NT2/D1 (cell line): ENCODE measurements at regions not wholly inside any gene's neighbourhood (a gene's known extent, or its start where the extent isn't known, plus 50 kb on each side); places are given as distances from the start of the nearest gene placed in this dataset.

Experiments used
- DNase-seq: peaks from one replicate; pipeline ENCODE4 v3.0.0-alpha.2; 2011; ENCODE audit warnings: low read depth, low spot score
- H3K27me3 ChIP-seq: 2 replicates; pipeline ENCODE4 v1.6.0; 2011; ENCODE audit warnings: mild to moderate bottlenecking; ENCODE audit not compliant: insufficient read length, insufficient read depth
- H3K36me3 ChIP-seq: 2 replicates; pipeline ENCODE4 v1.6.1; 2011; ENCODE audit warnings: mild to moderate bottlenecking, low read length, mixed read lengths; ENCODE audit not compliant: insufficient read depth, insufficient read length
- H3K4me1 ChIP-seq: 2 replicates; pipeline ENCODE4 v1.5.1; 2011; ENCODE audit not compliant: insufficient read depth, insufficient read length
- H3K4me3 ChIP-seq: 2 replicates; pipeline ENCODE4 v1.5.1; 2011; ENCODE audit warnings: low read depth; ENCODE audit not compliant: insufficient read length
- H3K9ac ChIP-seq: 2 replicates; pipeline ENCODE4 v1.6.0; 2011; ENCODE audit warnings: low read depth; ENCODE audit not compliant: insufficient read length
- H3K9me3 ChIP-seq: 2 replicates; pipeline ENCODE4 v1.5.1; 2011; ENCODE audit warnings: mild to moderate bottlenecking, low read length; ENCODE audit not compliant: insufficient read depth
- SUZ12 ChIP-seq: IDR thresholded peaks from 2 replicates; pipeline ENCODE4 v1.6.1; 2011; ENCODE audit not compliant: insufficient read length, insufficient read depth; ENCODE audit errors: extremely low read depth
- YY1 ChIP-seq: IDR thresholded peaks from 2 replicates; pipeline ENCODE4 v1.6.1; 2011; ENCODE audit not compliant: insufficient read length, insufficient read depth
- ZNF274 ChIP-seq: IDR thresholded peaks from 2 replicates; pipeline ENCODE4 v1.6.1; 2011; ENCODE audit warnings: mild to moderate bottlenecking, low read depth, low read length

DNA sequence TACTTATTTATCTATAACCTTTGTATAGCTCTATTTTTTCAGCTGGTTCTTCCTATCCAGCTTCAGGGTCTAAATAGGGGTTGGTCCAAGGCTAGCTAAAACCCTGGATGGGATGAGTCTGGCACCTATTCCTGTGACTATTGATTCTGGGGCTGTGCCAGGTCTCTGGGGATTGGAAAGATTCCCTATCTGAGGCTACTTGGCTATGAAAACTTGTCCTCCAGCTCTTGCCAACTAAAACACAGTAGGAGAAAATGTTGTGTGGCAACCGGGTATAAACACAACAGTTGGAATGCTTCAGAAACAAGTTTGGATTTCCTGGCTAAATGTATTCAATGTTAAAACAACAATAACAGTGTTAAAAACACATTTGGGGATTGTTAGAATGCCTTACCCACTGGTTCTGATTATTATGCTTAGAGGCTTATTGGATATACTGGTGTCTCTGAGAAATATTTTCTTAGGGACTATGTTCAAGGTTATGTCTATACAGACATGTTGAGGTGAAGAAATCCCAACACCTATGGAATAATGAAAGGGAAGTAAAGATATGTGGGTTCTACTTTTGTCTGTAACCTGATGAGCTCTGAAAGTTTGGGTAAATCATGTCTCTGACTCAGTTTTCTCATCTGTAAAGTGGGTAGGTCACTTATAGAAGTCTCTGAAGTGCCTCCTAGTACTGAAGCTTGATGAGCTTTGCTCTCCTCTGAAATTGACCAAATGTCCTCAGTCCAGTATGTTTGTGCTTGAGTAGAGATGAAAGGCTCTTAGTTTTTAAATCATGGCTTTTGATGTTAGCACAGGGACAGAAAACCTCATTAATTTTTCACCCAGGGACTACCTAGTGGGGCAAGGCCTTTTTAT lies 460.7 kb downstream of the MTX2 start:
- TF ChIP-seq ZNF274 = no peak
- no peak for TF ChIP-seq SUZ12
- no peak for TF ChIP-seq YY1
- H3K4me1 ChIP-seq = no peaks in the 10 kb centered on the region
- no peak for DNase-seq

DNA sequence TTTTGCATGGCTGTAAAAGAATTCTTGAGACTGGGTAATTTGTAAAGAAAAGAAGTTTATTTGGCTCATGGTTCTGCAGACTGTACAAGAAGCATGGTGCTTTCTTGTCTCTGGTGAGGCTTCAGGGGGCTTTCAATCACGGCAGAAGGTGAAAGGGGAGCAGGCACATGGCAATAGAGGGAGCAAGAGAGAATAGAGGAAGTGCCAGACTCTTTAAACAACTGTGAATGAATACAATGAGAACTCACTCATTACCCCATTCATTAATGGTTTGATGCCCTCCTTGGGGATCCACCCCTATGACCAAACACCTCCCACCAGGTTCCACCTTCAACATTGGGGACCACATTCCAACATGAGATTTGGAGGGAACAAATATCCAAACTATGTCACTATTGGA lies 463.5 kb downstream of the MTX2 start:
- H3K9me3 ChIP-seq = no peaks in the 10 kb centered on the region
- no peaks in the 10 kb centered on the region for H3K36me3 ChIP-seq
- H3K9ac ChIP-seq = no peak overlapping the region
- TF ChIP-seq ZNF274 (no peak), SUZ12 (no peak), YY1 (no peak)
- no peak overlapping the region for H3K4me3 ChIP-seq
- no peak for DNase-seq
- no peaks in the 10 kb centered on the region for H3K4me1 ChIP-seq
- no peaks in the 10 kb centered on the region for H3K27me3 ChIP-seq

More for the DNA sequence above, 460.7 kb downstream of the MTX2 start:
- Histone ChIP-seq H3K4me3 (no peak overlapping the region), H3K9ac (no peak overlapping the region), H3K9me3 (no peaks in the 10 kb centered on the region), H3K36me3 (no peaks in the 10 kb centered on the region), H3K27me3 (no peaks in the 10 kb centered on the region)

DNA sequence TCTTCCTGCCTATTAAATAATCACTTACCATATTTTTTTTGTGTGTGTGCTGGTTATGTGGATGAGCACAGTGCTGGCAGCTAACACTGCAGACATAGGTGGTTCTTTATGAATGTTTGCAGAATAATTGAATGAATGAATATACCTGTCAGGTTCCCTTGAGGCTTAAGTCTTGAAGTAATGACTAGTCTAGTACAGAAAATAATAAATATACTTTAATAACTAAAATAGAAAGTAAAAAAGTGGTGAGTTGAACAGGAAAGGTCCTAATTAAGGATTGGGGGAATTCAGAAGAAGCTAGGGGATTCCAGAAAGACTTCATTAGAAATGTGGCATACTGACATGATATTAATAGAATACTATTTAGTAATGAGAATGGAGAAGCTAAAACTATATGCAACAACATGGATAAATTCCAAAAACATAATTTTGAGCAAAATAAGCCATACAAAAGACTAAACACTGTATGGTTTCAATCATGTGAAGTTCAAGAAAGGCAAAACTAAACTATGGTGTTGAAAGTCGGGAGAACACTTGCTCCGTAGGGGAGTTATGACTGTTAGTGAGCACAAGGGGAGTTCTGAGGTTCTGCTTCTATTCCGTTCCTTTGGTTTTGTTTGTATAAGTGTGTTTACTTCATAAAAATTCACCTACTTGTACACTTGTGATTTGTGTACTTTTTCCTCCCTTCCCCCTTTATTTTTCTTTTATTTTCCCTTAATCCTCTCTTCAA lies 464.6 kb downstream of the MTX2 start:
- TF ChIP-seq YY1 (no peak), SUZ12 (no peak), ZNF274 (no peak)
- H3K9me3 ChIP-seq = no peaks in the 10 kb centered on the region
- H3K36me3 ChIP-seq = no peaks in the 10 kb centered on the region
- H3K4me1 ChIP-seq = no peaks in the 10 kb centered on the region
- no peaks in the 10 kb centered on the region for H3K27me3 ChIP-seq
- H3K4me3 ChIP-seq = no peak overlapping the region
- H3K9ac ChIP-seq = no peak overlapping the region
- no peak for DNase-seq

DNA sequence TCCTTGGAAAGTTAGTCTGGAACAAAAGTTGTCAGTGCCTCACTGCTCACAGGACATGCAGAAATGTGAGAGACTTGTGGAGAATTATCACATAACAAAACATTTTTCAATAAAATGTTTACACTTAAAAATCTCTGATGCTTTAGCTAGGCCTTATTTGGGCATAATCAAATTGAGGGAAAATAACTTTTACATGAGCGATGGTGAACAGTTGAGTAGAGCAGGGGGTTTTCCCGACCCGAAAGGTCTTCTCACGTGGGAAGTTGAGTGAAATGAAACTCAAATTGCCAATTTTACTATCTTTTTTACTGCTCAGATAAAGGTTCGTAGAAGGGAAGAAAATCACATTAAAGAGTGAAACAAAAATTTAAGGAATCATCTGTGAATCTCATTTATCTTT lies 465.6 kb downstream of the MTX2 start:
- no peaks in the 10 kb centered on the region for H3K27me3 ChIP-seq
- H3K9me3 ChIP-seq = no peaks in the 10 kb centered on the region
- no peak for TF ChIP-seq SUZ12
- no peak for TF ChIP-seq ZNF274
- TF ChIP-seq YY1 = no peak
- DNase-seq = no peak
- no peak overlapping the region for H3K4me3 ChIP-seq
- H3K36me3 ChIP-seq = no peaks in the 10 kb centered on the region
- H3K9ac ChIP-seq = no peak overlapping the region
- H3K4me1 ChIP-seq = no peaks in the 10 kb centered on the region

DNA sequence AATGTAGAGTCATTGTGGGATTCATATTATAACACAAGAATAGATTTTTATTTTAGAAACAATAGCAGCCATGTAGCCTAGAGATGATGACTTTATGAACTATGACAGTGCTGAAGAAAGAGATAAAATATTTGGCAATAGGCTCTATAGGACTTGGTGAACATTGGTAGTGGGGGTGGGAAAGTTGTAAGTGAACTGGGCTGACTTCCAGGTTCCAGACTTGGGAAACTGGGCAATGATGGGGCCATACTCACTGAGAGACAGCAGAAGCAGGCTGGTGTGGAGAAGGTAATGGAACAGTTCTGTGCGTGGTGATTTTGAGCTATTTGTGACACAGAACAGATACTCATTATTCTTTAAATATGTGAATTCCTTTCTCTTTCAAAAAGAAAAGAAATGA lies 470.3 kb upstream of the HNRNPA3 start:
- no peaks in the 10 kb centered on the region for H3K9me3 ChIP-seq
- TF ChIP-seq ZNF274 (no peak), SUZ12 (no peak), YY1 (no peak)
- DNase-seq = no peak
- H3K4me1 ChIP-seq = no peaks in the 10 kb centered on the region
- H3K27me3 ChIP-seq = no peaks in the 10 kb centered on the region
- H3K36me3 ChIP-seq = no peaks in the 10 kb centered on the region
- H3K9ac ChIP-seq = no peak overlapping the region
- H3K4me3 ChIP-seq = no peak overlapping the region

DNA sequence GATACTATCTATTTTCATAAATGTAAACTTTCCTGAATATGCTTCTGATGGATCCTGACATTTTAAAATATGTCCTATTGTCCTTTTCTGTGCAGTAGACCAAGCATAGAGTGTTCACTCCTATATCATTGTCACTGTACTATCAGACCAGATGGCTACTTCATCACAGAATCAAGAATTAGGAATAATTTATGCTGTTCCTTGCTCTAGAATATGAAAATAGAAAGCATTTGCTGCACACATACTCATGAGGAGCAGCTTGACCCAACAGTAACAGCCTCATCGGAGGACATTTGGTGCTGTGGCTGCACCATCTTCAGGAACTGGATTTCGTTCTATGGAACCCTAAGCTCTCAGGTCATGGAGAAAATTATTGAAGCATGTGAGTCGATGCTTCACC lies 468.9 kb upstream of the HNRNPA3 start:
- Histone ChIP-seq H3K27me3 (no peaks in the 10 kb centered on the region), H3K4me1 (no peaks in the 10 kb centered on the region), H3K36me3 (no peaks in the 10 kb centered on the region), H3K4me3 (no peak overlapping the region), H3K9ac (no peak overlapping the region), H3K9me3 (no peaks in the 10 kb centered on the region)
- no peak for DNase-seq
- TF ChIP-seq ZNF274 (no peak), YY1 (no peak), SUZ12 (no peak)

DNA sequence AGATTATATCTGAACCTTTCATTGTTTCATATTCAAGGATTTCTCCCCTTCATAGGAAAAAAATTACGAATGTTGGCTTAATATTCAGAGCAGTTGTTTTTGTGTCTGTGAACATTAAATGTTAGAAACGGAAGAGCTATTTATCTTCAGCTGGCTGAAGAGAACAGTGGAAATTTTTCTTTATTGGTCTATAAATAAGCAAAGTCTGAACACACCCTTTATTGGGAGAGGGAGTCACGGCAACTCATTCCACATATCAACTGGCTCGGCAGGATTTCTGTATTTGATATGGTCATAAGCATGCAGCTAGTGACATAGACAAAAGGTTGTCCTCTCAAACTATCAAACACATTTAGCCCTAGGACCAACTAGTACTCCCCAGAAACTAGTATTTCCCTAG lies 468.4 kb upstream of the HNRNPA3 start:
- H3K36me3 ChIP-seq = no peaks in the 10 kb centered on the region
- H3K27me3 ChIP-seq = no peaks in the 10 kb centered on the region
- H3K9me3 ChIP-seq = no peaks in the 10 kb centered on the region
- TF ChIP-seq ZNF274 (no peak), SUZ12 (no peak), YY1 (no peak)
- no peaks in the 10 kb centered on the region for H3K4me1 ChIP-seq
- DNase-seq = no peak
- H3K9ac ChIP-seq = no peak overlapping the region
- no peak overlapping the region for H3K4me3 ChIP-seq
